ENCODE measurements at regions not wholly inside any gene's neighbourhood (a gene's known extent, or its start where the extent isn't known, plus 50 kb on each side); places are given as distances from the start of the nearest gene placed in this dataset.

- Histone ChIP-seq H3K27ac (no peak overlapping the region), H3K9me3 (no peaks in the 10 kb centered on the region), H3K4me1 (no peaks in the 10 kb centered on the region), H3K36me3 (no peaks in the 10 kb centered on the region), H3K4me3 (no peak overlapping the region), H3K27me3 (no peaks in the 10 kb centered on the region)
- TF ChIP-seq EP300 (IDR thresholded peaks at IDR 0.05) (no peak), POLR2A (IDR thresholded peaks at IDR 0.05) (no peak), CTCF (IDR thresholded peaks at IDR 0.05) (no peak)
- 89 to 91% methylated on average over 4 of the region's 4 CpGs for WGBS, 2 donors
- DNase-seq (ENCODE audit: low spot score in 2 of 2), result no peak
Measured at GRCh38 chr20:6851136-6851535, 83.7 kb downstream of the BMP2 start.

- no peak for DNase-seq (ENCODE audit: low spot score in 2 of 2)
- Histone ChIP-seq H3K27ac (no peak overlapping the region), H3K27me3 (no peaks in the 10 kb centered on the region), H3K4me3 (no peak overlapping the region), H3K36me3 (no peaks in the 10 kb centered on the region), H3K4me1 (no peaks in the 10 kb centered on the region), H3K9me3 (no peaks in the 10 kb centered on the region)
- TF ChIP-seq CTCF (IDR thresholded peaks at IDR 0.05) (no peak), POLR2A (IDR thresholded peaks at IDR 0.05) (no peak), EP300 (IDR thresholded peaks at IDR 0.05) (no peak)
- 96 to 99% methylated on average over 4 of the region's 4 CpGs for WGBS, 2 donors
Measured at GRCh38 chr20:6852478-6852877, 85.0 kb downstream of the BMP2 start.

- H3K4me1 ChIP-seq, result no peaks in the 10 kb centered on the region
- no peaks in the 10 kb centered on the region for H3K9me3 ChIP-seq
- H3K27ac ChIP-seq, result no peak overlapping the region
- H3K27me3 ChIP-seq, result no peaks in the 10 kb centered on the region
- 63% methylated on average over 3 of the region's 3 CpGs for WGBS, 2 donors
- H3K36me3 ChIP-seq, result no peaks in the 10 kb centered on the region
- TF ChIP-seq EP300 (IDR thresholded peaks at IDR 0.05), result no peak
- no peak for TF ChIP-seq POLR2A (IDR thresholded peaks at IDR 0.05)
- TF ChIP-seq CTCF (IDR thresholded peaks at IDR 0.05), result no peak
- no peak for DNase-seq (ENCODE audit: low spot score in 2 of 2)
- H3K4me3 ChIP-seq, result no peak overlapping the region
Measured at GRCh38 chr20:6855104-6855503, 87.6 kb downstream of the BMP2 start.

GRCh38 chr20:6855796-6856195 lies 88.3 kb downstream of the BMP2 start:
- H3K4me3 ChIP-seq, result no peak overlapping the region
- H3K27me3 ChIP-seq, result no peaks in the 10 kb centered on the region
- no peaks in the 10 kb centered on the region for H3K36me3 ChIP-seq
- WGBS, 2 donors, result 44 to 53% methylated on average over 1 of the region's 1 CpG
- TF ChIP-seq POLR2A (IDR thresholded peaks at IDR 0.05) (no peak), EP300 (IDR thresholded peaks at IDR 0.05) (no peak)
- DNase-seq (ENCODE audit: low spot score in 2 of 2), result no peak
- no peaks in the 10 kb centered on the region for H3K9me3 ChIP-seq
- H3K4me1 ChIP-seq, result no peaks in the 10 kb centered on the region
- no peak overlapping the region for H3K27ac ChIP-seq

- H3K9me3 ChIP-seq, result no peaks in the 10 kb centered on the region
- DNase-seq (ENCODE audit: low spot score in 2 of 2), result no peak
- WGBS, 2 donors, result 92 to 94% methylated on average over 5 of the region's 5 CpGs
- TF ChIP-seq POLR2A (IDR thresholded peaks at IDR 0.05) (no peak), EP300 (IDR thresholded peaks at IDR 0.05) (no peak), CTCF (IDR thresholded peaks at IDR 0.05) (no peak)
- H3K36me3 ChIP-seq, result no peaks in the 10 kb centered on the region
- no peak overlapping the region for H3K27ac ChIP-seq
- H3K4me3 ChIP-seq, result no peak overlapping the region
- H3K27me3 ChIP-seq, result no peaks in the 10 kb centered on the region
- H3K4me1 ChIP-seq, result no peaks in the 10 kb centered on the region
Measured at GRCh38 chr20:6857927-6858326, 90.4 kb downstream of the BMP2 start.

- H3K27me3 ChIP-seq, result no peaks in the 10 kb centered on the region
- H3K9me3 ChIP-seq, result no peaks in the 10 kb centered on the region
- TF ChIP-seq CTCF (IDR thresholded peaks at IDR 0.05) (no peak), EP300 (IDR thresholded peaks at IDR 0.05) (no peak), POLR2A (IDR thresholded peaks at IDR 0.05) (no peak)
- WGBS, 2 donors, result 78 to 82% methylated on average over 2 of the region's 2 CpGs
- DNase-seq (ENCODE audit: low spot score in 2 of 2), result no peak
- H3K27ac ChIP-seq, result no peak overlapping the region
- H3K36me3 ChIP-seq, result no peaks in the 10 kb centered on the region
- no peak overlapping the region for H3K4me3 ChIP-seq
- H3K4me1 ChIP-seq, result no peaks in the 10 kb centered on the region
Measured at GRCh38 chr20:6863355-6863754, 95.9 kb downstream of the BMP2 start.

Measured in tibial nerve (tissue), 4 donors.